Type B pancreatic cell (in vitro differentiated cells): ENCODE measurements at regions not wholly inside any gene's neighbourhood (a gene's known extent, or its start where the extent isn't known, plus 50 kb on each side); places are given as distances from the start of the nearest gene placed in this dataset.

Source experiments
- DNase-seq: peaks from one replicate; pipeline ENCODE4 v3.0.0; 2021; ENCODE audit warnings: mixed read lengths; ENCODE audit not compliant: unreplicated experiment; ENCODE audit errors: extremely low spot score
- H3K27ac Mint-ChIP-seq: 2 replicates; pipeline ENCODE4 v1.8.0; 2021; ENCODE audit warnings: mild to moderate bottlenecking, mixed read lengths
- H3K27me3 Mint-ChIP-seq: 2 replicates; pipeline ENCODE4 v1.8.0; 2021; ENCODE audit warnings: mixed read lengths
- H3K36me3 Mint-ChIP-seq: 2 replicates; pipeline ENCODE4 v1.8.0; 2021; ENCODE audit warnings: mixed read lengths
- H3K4me1 Mint-ChIP-seq: one replicate; pipeline ENCODE4 v1.8.0; 2021; ENCODE audit warnings: mixed read lengths; ENCODE audit not compliant: unreplicated experiment
- H3K4me3 Mint-ChIP-seq: 2 replicates; pipeline ENCODE4 v1.8.0; 2021; ENCODE audit warnings: mild to moderate bottlenecking, mixed read lengths
- H3K9me3 Mint-ChIP-seq: 2 replicates; pipeline ENCODE4 v1.8.0; 2021; ENCODE audit warnings: mixed read lengths
- CTCF ChIP-seq: fragments of 200-600 bp; sonication (generic); conservative IDR thresholded peaks from 2 replicates; pipeline ENCODE4 v1.5.0; 2021; ENCODE audit warnings: antibody characterized with exemption, mild to moderate bottlenecking

DNA sequence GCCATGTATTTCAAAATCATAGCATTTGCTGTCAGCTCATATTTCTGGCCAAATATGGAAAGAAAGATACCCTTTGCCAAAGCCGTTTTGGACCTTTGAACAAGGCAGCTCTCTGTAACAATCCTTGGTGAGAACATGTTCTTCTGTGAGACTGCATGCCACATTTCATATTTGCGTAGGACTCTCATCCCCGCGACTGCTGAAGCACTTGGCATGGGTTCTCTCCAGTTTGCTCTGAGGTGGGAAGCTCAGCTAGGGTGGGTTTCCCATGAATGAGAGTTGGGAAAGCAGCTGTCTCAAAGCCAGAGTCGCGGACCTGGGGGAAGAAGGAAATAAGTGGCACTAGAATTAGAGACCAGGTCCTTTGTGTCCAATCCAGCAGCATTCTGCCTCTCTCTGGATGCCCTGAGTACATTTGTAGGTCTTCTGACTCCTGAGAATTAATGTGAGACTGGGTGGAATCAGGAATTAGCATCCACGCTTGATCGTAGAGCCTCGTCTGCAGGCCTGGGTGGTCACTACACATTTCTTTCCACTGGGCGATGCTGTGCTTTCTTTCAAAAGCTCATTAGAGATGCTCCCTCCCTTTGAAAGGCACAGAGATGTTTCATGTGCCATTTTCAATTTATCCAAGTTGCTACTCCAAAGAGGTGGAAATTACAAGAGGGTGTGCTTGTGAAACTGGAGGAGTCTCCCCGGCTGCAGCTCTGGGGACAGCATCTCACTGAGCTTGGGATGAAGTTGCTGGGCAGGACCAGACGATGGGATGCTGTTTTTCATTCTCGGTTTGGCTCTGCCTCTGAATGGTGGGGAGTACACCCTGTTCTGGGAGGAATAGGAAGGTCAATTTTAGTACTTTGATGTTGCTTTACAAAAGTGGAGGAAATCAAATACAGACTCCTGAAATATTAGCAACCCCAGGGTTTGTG, 197.2 kb downstream of the GADD45G start:
- Mint-ChIP-seq H3K4me1 (peaks cover 33% of the 10 kb centered on the region), H3K27ac (no peak overlapping the region), H3K9me3 (no peaks in the 10 kb centered on the region), H3K4me3 (no peak overlapping the region), H3K36me3 (no peaks in the 10 kb centered on the region), H3K27me3 (peaks cover 19% of the 10 kb centered on the region)
- DNase-seq: no peak
- no peak for TF ChIP-seq CTCF

DNA sequence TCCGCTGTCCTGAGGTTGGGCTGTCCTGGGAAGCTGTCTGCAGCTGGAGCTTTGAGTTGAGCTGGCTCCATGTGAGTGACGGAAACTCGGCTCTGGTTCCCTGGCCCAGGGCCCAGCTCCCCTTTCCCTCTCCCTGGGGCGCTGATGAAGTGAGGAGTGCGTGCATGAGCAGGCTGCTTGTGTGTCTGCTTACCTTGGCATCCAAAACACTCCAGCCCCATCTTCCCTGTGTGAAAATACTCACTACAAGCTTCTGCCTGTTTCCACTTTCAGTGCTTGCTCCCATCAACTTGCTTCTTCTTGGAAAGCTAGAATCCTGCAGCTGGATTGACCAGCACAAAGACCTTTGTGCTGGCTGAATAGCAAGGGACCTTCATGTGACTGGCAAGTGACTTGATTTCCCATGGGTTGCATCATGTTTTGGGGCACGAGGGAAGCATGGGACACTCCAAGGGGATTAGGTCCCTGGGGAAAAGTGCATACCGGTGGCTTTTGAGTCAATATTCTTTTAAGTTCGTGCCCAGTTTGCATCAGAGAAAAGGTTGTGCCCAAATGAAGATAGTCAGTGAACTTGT, 198.1 kb downstream of the GADD45G start:
- Mint-ChIP-seq H3K36me3 (no peaks in the 10 kb centered on the region), H3K27me3 (peaks cover 19% of the 10 kb centered on the region), H3K27ac (no peak overlapping the region), H3K9me3 (no peaks in the 10 kb centered on the region), H3K4me1 (peaks cover 29% of the 10 kb centered on the region), H3K4me3 (no peak overlapping the region)
- DNase-seq: no peak
- no peak for TF ChIP-seq CTCF

DNA sequence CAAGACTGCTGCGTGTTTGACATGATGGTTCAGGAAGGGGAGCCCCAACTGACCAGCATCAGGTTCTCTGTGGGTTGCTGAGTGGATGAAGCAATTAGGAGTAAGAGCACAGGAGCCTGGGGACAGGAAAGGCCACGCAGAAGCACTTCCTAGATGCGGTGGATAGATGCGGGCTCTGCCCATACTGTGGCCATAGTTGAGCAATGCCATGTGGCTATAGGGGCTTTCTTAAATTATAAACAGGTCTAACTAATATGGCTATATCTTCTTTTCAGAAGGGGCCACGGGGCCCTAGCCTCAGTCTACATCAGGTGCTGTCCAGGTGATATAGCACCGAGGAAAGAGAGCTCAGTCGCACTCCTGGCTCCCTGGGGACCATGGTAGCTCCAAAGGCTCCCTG, 198.6 kb downstream of the GADD45G start:
- Mint-ChIP-seq H3K27ac (no peak overlapping the region), H3K4me3 (no peak overlapping the region), H3K36me3 (no peaks in the 10 kb centered on the region), H3K27me3 (peaks cover 19% of the 10 kb centered on the region), H3K9me3 (no peaks in the 10 kb centered on the region), H3K4me1 (peaks cover 32% of the 10 kb centered on the region)
- no peak for TF ChIP-seq CTCF
- no peak for DNase-seq

GRCh38 chr9:89804766-89805531, 200.1 kb downstream of the GADD45G start:
- Mint-ChIP-seq H3K36me3 (no peaks in the 10 kb centered on the region), H3K4me3 (no peak overlapping the region), H3K4me1 (peaks cover 34% of the 10 kb centered on the region), H3K9me3 (no peaks in the 10 kb centered on the region), H3K27ac (no peak overlapping the region), H3K27me3 (peaks cover 27% of the 10 kb centered on the region)
- no peak for DNase-seq
- TF ChIP-seq CTCF: no peak

DNA sequence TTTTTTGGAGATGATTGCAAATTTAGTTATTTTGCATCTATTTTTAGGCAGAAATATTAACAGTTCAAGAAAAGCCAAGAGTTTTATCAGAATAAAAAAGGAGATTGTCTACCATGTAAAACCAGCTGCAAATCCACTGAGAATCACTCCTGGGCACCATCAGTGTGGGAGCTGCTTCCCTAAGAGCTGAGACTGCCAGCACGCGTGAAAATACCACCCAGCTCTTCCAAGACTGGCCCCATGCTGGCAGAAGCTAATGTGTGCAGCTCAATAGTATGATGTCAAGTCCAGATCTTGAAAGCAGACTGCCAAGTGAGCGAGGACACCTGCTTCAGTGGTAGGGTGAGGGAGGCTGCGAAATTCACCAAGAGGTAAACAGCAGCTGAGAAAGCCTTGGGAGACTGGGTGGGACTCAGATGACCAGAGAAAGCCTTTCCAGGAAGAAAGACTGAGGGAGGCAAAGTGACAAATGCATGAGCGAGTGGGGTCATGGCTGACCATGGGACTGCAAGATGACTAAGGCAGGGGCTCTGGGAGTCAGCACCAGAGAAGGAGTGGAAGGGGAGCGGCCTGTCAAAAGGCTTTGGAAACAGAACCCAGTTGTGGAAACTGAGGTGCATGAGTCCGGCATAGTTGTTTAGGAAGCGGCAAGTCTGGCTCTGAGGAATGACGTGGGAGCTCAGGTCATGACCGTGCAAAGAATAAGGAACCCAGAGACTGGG, 200.9 kb downstream of the GADD45G start:
- no peaks in the 10 kb centered on the region for H3K36me3 Mint-ChIP-seq
- no peak for TF ChIP-seq CTCF
- peaks cover 27% of the 10 kb centered on the region for H3K27me3 Mint-ChIP-seq
- peak; percentile 15 for DNase-seq
- H3K9me3 Mint-ChIP-seq: no peaks in the 10 kb centered on the region
- H3K4me1 Mint-ChIP-seq: peaks cover 42% of the 10 kb centered on the region
- no peak overlapping the region for H3K4me3 Mint-ChIP-seq
- H3K27ac Mint-ChIP-seq: no peak overlapping the region
